Endothelial cell of umbilical vein (primary cell): ENCODE measurements at regions not wholly inside any gene's neighbourhood (a gene's known extent, or its start where the extent isn't known, plus 50 kb on each side); places are given as distances from the start of the nearest gene placed in this dataset.

Experiments used
- BruUV-seq: library from RNA; stranded (reverse); fragments of 400-500 nt; replicated peaks from 2 replicates; lab custom pipeline; 2021; lab: Mats Ljungman, UMichigan
- CTCF ChIA-PET: fragments of 300-600, 350-600 bp; sonication (Branson Sonifier 250); formaldehyde crosslinking; loops from one replicate; lab custom pipeline; 2021; ENCODE audit warnings: antibody characterized with exemption, inconsistent platforms; lab: Charles Lee
- POLR2A ChIA-PET: fragments of 300-600, 350-600 bp; sonication (Branson Sonifier 250); formaldehyde crosslinking; loops from one replicate; lab custom pipeline; 2021; ENCODE audit warnings: antibody characterized with exemption, inconsistent platforms; lab: Charles Lee
- DNase-seq: peaks from one replicate; pipeline ENCODE4 v3.0.0-alpha.2; 2011; ENCODE audit warnings: low read depth, low spot score
- FAIRE-seq: peaks from 2 replicates; lab custom pipeline; 2011; peaks lifted over from hg19 to GRCh38; lab: Jason Lieb, UNC
- H2AFZ ChIP-seq: 2 replicates; pipeline ENCODE4 v1.6.0; 2012; ENCODE audit warnings: low read depth, low read length, control low read depth, inconsistent platforms
- H3K27ac ChIP-seq: 2 replicates; pipeline ENCODE4 v1.5.1; 2011; ENCODE audit warnings: low read depth, mild to moderate bottlenecking, control low read depth, low read length, moderate library complexity; ENCODE audit not compliant: insufficient read depth
- H3K27me3 ChIP-seq, 2 experiments: 2 replicates each; pipeline versions ENCODE4 v1.6.0 to v1.6.1; 2011; ENCODE audit warnings: low read length in 2 of 2, mixed read lengths in 1 of 2; ENCODE audit not compliant: control insufficient read depth in 2 of 2, insufficient read depth in 2 of 2
- H3K36me3 ChIP-seq, 2 experiments: 2 replicates in 1 of 2; 3 replicates in 1 of 2; pipeline ENCODE4 v1.5.1; 2011; ENCODE audit warnings: low read length in 2 of 2, mild to moderate bottlenecking in 1 of 2, moderate library complexity in 1 of 2; ENCODE audit not compliant: control insufficient read depth in 2 of 2, insufficient read depth in 2 of 2; ENCODE audit errors: extremely low read depth in 1 of 2
- H3K4me1 ChIP-seq: 3 replicates; pipeline ENCODE4 v1.5.1; 2011; ENCODE audit warnings: mild to moderate bottlenecking, low read length; ENCODE audit not compliant: control insufficient read depth, insufficient read depth; ENCODE audit errors: extremely low read depth
- H3K4me2 ChIP-seq: 2 replicates; pipeline ENCODE4 v1.6.1; 2011; ENCODE audit warnings: low read length, control low read depth, mixed read lengths; ENCODE audit not compliant: insufficient read depth
- H3K4me3 ChIP-seq, 3 experiments: fragments of 200-600 bp in 1 of 3; sonication (generic), shearing (Covaris generic) in 1 of 3; replicated peaks in 1 of 3; 2 replicates each; pipeline ENCODE4 v1.5.1; 2011 to 2016; ENCODE audit warnings: control low read depth in 3 of 3, low read length in 3 of 3, mild to moderate bottlenecking in 2 of 3, inconsistent platforms in 1 of 3, low read depth in 1 of 3, moderate library complexity in 1 of 3; ENCODE audit not compliant: insufficient read depth in 1 of 3
- H3K79me2 ChIP-seq: 2 replicates; pipeline ENCODE4 v1.6.0; 2012; ENCODE audit warnings: low read length, inconsistent platforms; ENCODE audit not compliant: control insufficient read depth, insufficient read depth
- H3K9ac ChIP-seq: replicated peaks from 2 replicates; pipeline ENCODE3; 2011; ENCODE audit warnings: low read length, control low read depth; ENCODE audit not compliant: insufficient read depth; ENCODE audit errors: extremely low read depth
- H3K9me1 ChIP-seq: replicated peaks from 3 replicates; pipeline ENCODE4 v1.6.0; 2011; ENCODE audit warnings: mild to moderate bottlenecking, low read length; ENCODE audit not compliant: control insufficient read depth, insufficient read depth; ENCODE audit errors: extremely low read depth
- H3K9me3 ChIP-seq: replicated peaks from 2 replicates; pipeline ENCODE4 v1.5.1; 2012; ENCODE audit warnings: low read length, inconsistent platforms; ENCODE audit not compliant: control insufficient read depth, insufficient read depth
- H4K20me1 ChIP-seq: replicated peaks from 2 replicates; pipeline ENCODE3; 2011; ENCODE audit warnings: mild to moderate bottlenecking, low read length; ENCODE audit not compliant: control insufficient read depth, insufficient read depth; ENCODE audit errors: extremely low read depth
- EZH2 ChIP-seq: IDR thresholded peaks from 2 replicates; pipeline ENCODE4 v1.6.1; 2012; ENCODE audit warnings: borderline replicate concordance, low read depth, mild to moderate bottlenecking, moderate library complexity, low read length, inconsistent platforms; ENCODE audit not compliant: severe bottlenecking
- FOS ChIP-seq: IDR thresholded peaks from 2 replicates; pipeline ENCODE4 v1.6.1; 2011; ENCODE audit warnings: mild to moderate bottlenecking, low read length, moderate library complexity, borderline replicate concordance; ENCODE audit not compliant: insufficient read depth
- GATA2 ChIP-seq: IDR thresholded peaks from 2 replicates; pipeline ENCODE4 v1.7.0; 2011; ENCODE audit warnings: low read depth, mild to moderate bottlenecking, moderate library complexity, mixed read lengths, low read length; ENCODE audit not compliant: insufficient read length, insufficient read depth
- JUN ChIP-seq: IDR thresholded peaks from 2 replicates; pipeline ENCODE4 v1.6.1; 2011; ENCODE audit warnings: borderline replicate concordance, low read depth; ENCODE audit not compliant: insufficient read length, insufficient read depth
- MYC ChIP-seq: IDR thresholded peaks from one replicate; pipeline ENCODE4 v1.6.1; 2011; ENCODE audit warnings: mild to moderate bottlenecking, low read depth, low read length
- POLR2A ChIP-seq: IDR thresholded peaks from 2 replicates; pipeline ENCODE4 v1.6.1; 2012; ENCODE audit warnings: low read depth, mild to moderate bottlenecking, control low read depth, low read length
- POLR2AphosphoS5 ChIP-seq: IDR thresholded peaks from 2 replicates; pipeline ENCODE4 v1.6.1; 2012; ENCODE audit warnings: low read depth, mild to moderate bottlenecking, control low read depth, low read length, moderate library complexity; ENCODE audit not compliant: insufficient read depth
- dilution Hi-C: fragments of 300-500 bp; cut with MboI; formaldehyde crosslinking; loops from one replicate; pipeline ENCODE4 v1.15.0; 2019; ENCODE audit warnings: low sequenced_read_pairs; ENCODE audit not compliant: extremely low pct_ligation_motif_present
- intact Hi-C: fragments of 100-400 bp; cut with micrococcal nuclease; formaldehyde crosslinking; loops from one replicate; pipeline ENCODE4 v1.10.0; 2022
- TF ChIP-seq, protein P1 (sequence below): IDR thresholded peaks from 2 replicates; pipeline ENCODE4 v1.6.1; 2011; ENCODE audit not compliant: insufficient read depth, insufficient read length
- TF ChIP-seq, protein P2 (sequence below), 2 donors: IDR thresholded peaks; 1 replicate in 1 of 2; 2 replicates in 1 of 2; pipeline ENCODE4 v1.5.1; 2011; ENCODE audit warnings: low read length in 2 of 2, mild to moderate bottlenecking in 2 of 2, moderate library complexity in 2 of 2, control low read depth in 1 of 2, inconsistent platforms in 1 of 2, low read depth in 1 of 2; ENCODE audit not compliant: insufficient read depth in 1 of 2; ENCODE audit errors: extremely low read depth in 1 of 2

GRCh38 chr21:16406355-16406754, 676.6 kb downstream of the USP25 start:
- no TSS peak for BruUV-seq
- FAIRE-seq (no peak), DNase-seq (no peak)
- no peaks in the 10 kb centered on the region for H3K27me3 ChIP-seq
- H3K4me3 ChIP-seq: no peak overlapping the region
- H3K9me1 ChIP-seq: no peaks in the 10 kb centered on the region
- H4K20me1 ChIP-seq: no peaks in the 10 kb centered on the region
- dilution Hi-C loops (no loop called here), intact Hi-C loops (no loop called here)
- ChIA-PET CTCF (no interaction called here), POLR2A (no interaction called here)
- H3K79me2 ChIP-seq: no peaks in the 10 kb centered on the region
- no peak overlapping the region for H3K27ac ChIP-seq
- H3K4me2 ChIP-seq: no peak overlapping the region
- H2AFZ ChIP-seq: no peak overlapping the region
- no peak overlapping the region for H3K9ac ChIP-seq
- H3K4me1 ChIP-seq: peaks cover 2% of the 10 kb centered on the region
- TF ChIP-seq JUN (no peak), FOS (no peak), GATA2 (no peak), POLR2AphosphoS5 (no peak), MYC (no peak), POLR2A (no peak), EZH2 (no peak)
- TF ChIP-seq, protein P1, sequence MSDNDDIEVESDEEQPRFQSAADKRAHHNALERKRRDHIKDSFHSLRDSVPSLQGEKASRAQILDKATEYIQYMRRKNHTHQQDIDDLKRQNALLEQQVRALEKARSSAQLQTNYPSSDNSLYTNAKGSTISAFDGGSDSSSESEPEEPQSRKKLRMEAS: no peak
- TF ChIP-seq, protein P2, sequence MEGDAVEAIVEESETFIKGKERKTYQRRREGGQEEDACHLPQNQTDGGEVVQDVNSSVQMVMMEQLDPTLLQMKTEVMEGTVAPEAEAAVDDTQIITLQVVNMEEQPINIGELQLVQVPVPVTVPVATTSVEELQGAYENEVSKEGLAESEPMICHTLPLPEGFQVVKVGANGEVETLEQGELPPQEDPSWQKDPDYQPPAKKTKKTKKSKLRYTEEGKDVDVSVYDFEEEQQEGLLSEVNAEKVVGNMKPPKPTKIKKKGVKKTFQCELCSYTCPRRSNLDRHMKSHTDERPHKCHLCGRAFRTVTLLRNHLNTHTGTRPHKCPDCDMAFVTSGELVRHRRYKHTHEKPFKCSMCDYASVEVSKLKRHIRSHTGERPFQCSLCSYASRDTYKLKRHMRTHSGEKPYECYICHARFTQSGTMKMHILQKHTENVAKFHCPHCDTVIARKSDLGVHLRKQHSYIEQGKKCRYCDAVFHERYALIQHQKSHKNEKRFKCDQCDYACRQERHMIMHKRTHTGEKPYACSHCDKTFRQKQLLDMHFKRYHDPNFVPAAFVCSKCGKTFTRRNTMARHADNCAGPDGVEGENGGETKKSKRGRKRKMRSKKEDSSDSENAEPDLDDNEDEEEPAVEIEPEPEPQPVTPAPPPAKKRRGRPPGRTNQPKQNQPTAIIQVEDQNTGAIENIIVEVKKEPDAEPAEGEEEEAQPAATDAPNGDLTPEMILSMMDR (IDR thresholded peaks at IDR 0.05; ENCODE audit: extremely low read depth in 1 of 2, insufficient read depth in 1 of 2, low read depth in 1 of 2, low read length in 2 of 2): no peak
- no peaks in the 10 kb centered on the region for H3K36me3 ChIP-seq
- H3K9me3 ChIP-seq: no peaks in the 10 kb centered on the region
